K562 (cell line): ENCODE measurements at regions not wholly inside any gene's neighbourhood (a gene's known extent, or its start where the extent isn't known, plus 50 kb on each side); places are given as distances from the start of the nearest gene placed in this dataset.

ENCODE experiments used
- ATAC-seq: fragments of 200-7000 bp; cut with Tn5 transposase; 3 replicates; pipeline ENCODE4 v1.9.1; 2020; ENCODE audit warnings: moderate library complexity
- BruUV-seq: library from RNA; stranded (reverse); fragments of 400-500 nt; replicated peaks from 2 replicates; lab custom pipeline; 2021; lab: Mats Ljungman, UMichigan
- CTCF ChIA-PET: fragments of 300-600 bp; formaldehyde crosslinking; extraction: SDS; loops from one replicate; lab custom pipeline; 2021; ENCODE audit warnings: low intra/inter-chr PET ratio; lab: Yijun Ruan, JAX
- POLR2A ChIA-PET: fragments of 300-600, 350-650 bp; sonication (Branson Sonifier 250); formaldehyde crosslinking; extraction: SDS; loops from one replicate; lab custom pipeline; 2021; ENCODE audit warnings: antibody characterized with exemption, inconsistent platforms; lab: Yijun Ruan, JAX
- DNase-seq, 4 experiments: peaks; one replicate each; pipeline versions ENCODE4 v3.0.0 to v3.0.0-alpha.2; 2011 to 2018; ENCODE audit warnings: low spot score in 3 of 4, mixed read lengths in 3 of 4; ENCODE audit errors: extremely low read depth in 1 of 4
- FAIRE-seq: peaks from 2 replicates; lab custom pipeline; 2011; peaks lifted over from hg19 to GRCh38; lab: Jason Lieb, UNC
- H2AFZ ChIP-seq: 2 replicates; pipeline ENCODE4 v1.6.0; 2011; ENCODE audit warnings: low read depth, low read length, control low read depth, inconsistent platforms
- H3K27ac ChIP-seq: fragments of 200-600 bp; 3 replicates; pipeline ENCODE4 v1.8.0; 2011; ENCODE audit warnings: low read depth, mild to moderate bottlenecking, control low read depth, inconsistent platforms, low read length, moderate library complexity, mixed read lengths; ENCODE audit errors: extremely low read depth
- H3K27me3 ChIP-seq, 2 experiments: fragments of 300-600 bp in 1 of 2; 2 replicates in 1 of 2; 3 replicates in 1 of 2; pipeline versions ENCODE4 v1.6.0 to v1.8.0; 2011; ENCODE audit warnings: inconsistent platforms in 2 of 2, low read length in 2 of 2, mild to moderate bottlenecking in 1 of 2, mixed read lengths in 1 of 2, moderate library complexity in 1 of 2; ENCODE audit not compliant: control insufficient read depth in 2 of 2, insufficient read depth in 2 of 2
- H3K36me3 ChIP-seq: fragments of 300-600 bp; 3 replicates; pipeline ENCODE4 v1.8.0; 2011; ENCODE audit warnings: mild to moderate bottlenecking, low read length, inconsistent platforms; ENCODE audit not compliant: control insufficient read depth, insufficient read depth
- H3K4me1 ChIP-seq, 2 experiments: fragments of 200-600 bp in 1 of 2; replicated peaks in 1 of 2; 2 replicates in 1 of 2; 3 replicates in 1 of 2; pipeline versions ENCODE4 v1.5.1 to v1.8.0; 2011; ENCODE audit warnings: inconsistent platforms in 2 of 2, low read length in 2 of 2, mild to moderate bottlenecking in 1 of 2, mixed read lengths in 1 of 2, moderate library complexity in 1 of 2; ENCODE audit not compliant: control insufficient read depth in 2 of 2, insufficient read depth in 2 of 2
- H3K4me2 ChIP-seq: 2 replicates; pipeline ENCODE4 v1.6.1; 2011; ENCODE audit warnings: low read length, control low read depth, inconsistent platforms, mixed read lengths; ENCODE audit not compliant: insufficient read depth
- H3K4me3 ChIP-seq: fragments of 200-600 bp; sonication (generic), shearing (Covaris generic); 2 replicates; pipeline ENCODE4 v1.5.1; 2016; ENCODE audit warnings: control low read depth, inconsistent platforms
- H3K79me2 ChIP-seq: fragments of 200-600 bp; 3 replicates; pipeline ENCODE4 v1.8.0; 2011; ENCODE audit warnings: low read length, inconsistent platforms; ENCODE audit not compliant: control insufficient read depth, insufficient read depth
- H3K9ac ChIP-seq, 2 experiments: 2 replicates each; pipeline versions ENCODE4 v1.6.0 to v1.6.1; 2011; ENCODE audit warnings: low read depth in 2 of 2, low read length in 2 of 2, control low read depth in 1 of 2, inconsistent platforms in 1 of 2, mild to moderate bottlenecking in 1 of 2, mixed read lengths in 1 of 2; ENCODE audit not compliant: insufficient read depth in 1 of 2
- H3K9me1 ChIP-seq: one replicate; pipeline ENCODE4 v1.6.0; 2011; ENCODE audit warnings: inconsistent platforms, mild to moderate bottlenecking, low read length, moderate library complexity; ENCODE audit not compliant: control insufficient read depth, insufficient read depth
- H3K9me3 ChIP-seq: replicated peaks from 2 replicates; pipeline ENCODE4 v1.5.1; 2011; ENCODE audit warnings: low read depth, low read length, inconsistent platforms; ENCODE audit not compliant: control insufficient read depth, insufficient read depth
- H4K20me1 ChIP-seq: replicated peaks from 2 replicates; pipeline ENCODE4 v1.6.1; 2011; ENCODE audit warnings: low read length, inconsistent platforms, mixed read lengths; ENCODE audit not compliant: control insufficient read depth, insufficient read depth
- BRF1 ChIP-seq: IDR thresholded peaks from 3 replicates; pipeline ENCODE4 v1.6.1; 2011; ENCODE audit warnings: borderline replicate concordance, mild to moderate bottlenecking; ENCODE audit not compliant: insufficient read length; ENCODE audit errors: extremely low read depth
- GATAD2B ChIP-seq: fragments of 450-650 bp; IDR thresholded peaks from 2 replicates; pipeline ENCODE4 v1.6.1; 2017; ENCODE audit warnings: mild to moderate bottlenecking, borderline replicate concordance
- KDM4B ChIP-seq, 2 experiments: fragments of 450-650 bp in 1 of 2; sonication (generic) in 1 of 2; IDR thresholded peaks; 2 replicates each; pipeline ENCODE4 v1.6.1; 2016 to 2017; ENCODE audit warnings: borderline replicate concordance in 2 of 2, antibody characterized with exemption in 1 of 2, low read depth in 1 of 2, mild to moderate bottlenecking in 1 of 2
- NFE2L1 ChIP-seq: fragments of 450-650 bp; IDR thresholded peaks from 2 replicates; pipeline ENCODE4 v1.6.1; 2016; ENCODE audit warnings: missing genetic modification characterization, low read depth, mild to moderate bottlenecking, missing compliant biosample characterization, moderate library complexity, borderline replicate concordance
- NR2C1 ChIP-seq, 2 experiments: fragments of 450-650 bp; IDR thresholded peaks; 2 replicates each; pipeline ENCODE4 v1.6.1; 2017; ENCODE audit warnings: mild to moderate bottlenecking in 2 of 2, antibody characterized with exemption in 1 of 2, inconsistent platforms in 1 of 2, missing compliant biosample characterization in 1 of 2, missing genetic modification characterization in 1 of 2
- SP2 ChIP-seq: IDR thresholded peaks from 2 replicates; pipeline ENCODE4 v1.6.1; 2011; ENCODE audit warnings: mild to moderate bottlenecking, low read depth, low read length, moderate library complexity; ENCODE audit not compliant: poor library complexity, severe bottlenecking; ENCODE audit errors: extremely low read depth
- SRSF3 ChIP-seq: fragments of 200-400 bp; formaldehyde crosslinking; IDR thresholded peaks from 2 replicates; pipeline ENCODE4 v1.6.1; 2016; ENCODE audit warnings: mild to moderate bottlenecking, low read length, moderate library complexity; ENCODE audit not compliant: insufficient read depth
- ZNF3 ChIP-seq: fragments of 250-450 bp; sonication (Bioruptor Pico); IDR thresholded peaks from 2 replicates; pipeline ENCODE4 v1.5.0; 2021; ENCODE audit warnings: mild to moderate bottlenecking, moderate library complexity
- ZSCAN32 ChIP-seq: fragments of 450-650 bp; formaldehyde crosslinking; IDR thresholded peaks from 2 replicates; pipeline ENCODE4 v1.4.0; 2020; ENCODE audit warnings: mild to moderate bottlenecking, moderate library complexity
- WGBS: fragments of 100-300 bp; shearing (Covaris generic); methylation state at CpG from one replicate; pipeline ENCODE4 v1.1.6; 2016; ENCODE audit warnings: low coverage, mixed read lengths; ENCODE audit not compliant: insufficient coverage; ENCODE audit errors: missing lambda C conversion rate; 5-methylcytosine and 5-hydroxymethylcytosine counted together
- in situ Hi-C: fragments of 300-500 bp; cut with MboI; formaldehyde crosslinking; loops from 4 replicates; pipeline ENCODE4 v1.15.0; 2018; ENCODE audit warnings: inconsistent platforms, mixed read lengths
- intact Hi-C: fragments of 100-400 bp; cut with micrococcal nuclease; formaldehyde crosslinking; loops from 2 replicates; pipeline ENCODE4 v1.14.2; 2022
- TF ChIP-seq, protein P1 (sequence below): sonication (generic); formaldehyde crosslinking; IDR thresholded peaks from 2 replicates; pipeline ENCODE4 v1.8.1; 2022; ENCODE audit warnings: missing genetic modification reagents
- TF ChIP-seq, protein P2 (sequence below), 3 experiments: fragments of 200-800 bp in 1 of 3; sonication (Bioruptor generic) in 1 of 3; sonication (generic) in 1 of 3; formaldehyde crosslinking in 1 of 3; IDR thresholded peaks; 2 replicates each; pipeline versions ENCODE4 v1.6.1 to v1.8.0; 2016 to 2022; ENCODE audit warnings: mild to moderate bottlenecking in 2 of 3, missing compliant biosample characterization in 2 of 3, missing genetic modification characterization in 2 of 3, missing genetic modification reagents in 1 of 3

DNA sequence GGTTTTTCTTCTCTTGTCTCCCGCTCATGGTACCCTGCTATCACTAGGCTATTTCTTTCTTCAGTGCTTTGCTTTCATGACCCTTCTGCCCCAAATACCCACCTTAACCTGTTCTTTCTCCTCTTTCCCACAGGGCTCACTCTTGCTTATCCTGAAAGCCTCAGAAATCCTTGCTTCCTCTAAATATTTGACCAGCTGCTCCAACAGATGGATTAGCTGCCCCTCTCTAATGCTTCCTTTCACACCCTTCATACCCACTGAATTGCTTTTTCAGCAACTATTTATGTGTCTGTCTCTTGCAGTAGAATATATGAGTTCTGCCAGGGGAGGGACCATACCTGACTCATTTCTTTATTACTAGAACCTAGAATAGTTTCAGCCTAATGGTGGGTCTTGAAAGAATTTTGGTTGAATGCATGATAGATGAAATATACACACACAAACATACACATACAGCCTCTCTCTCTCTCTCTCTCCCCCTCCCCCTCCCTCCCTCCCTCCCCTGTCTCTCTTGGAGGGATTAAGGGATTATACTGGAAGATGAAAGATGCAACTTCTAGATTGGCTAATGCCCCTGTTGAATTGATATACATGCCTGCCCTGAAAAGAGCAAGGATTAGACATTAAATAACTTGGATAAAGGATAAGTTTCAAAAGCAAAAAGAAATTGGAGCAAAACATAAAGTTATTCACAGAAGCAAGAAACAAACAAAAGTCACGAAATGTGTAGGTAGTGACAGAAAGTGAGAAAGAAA lies 95.0 kb upstream of the GADL1 start:
- H3K36me3 ChIP-seq: no peaks in the 10 kb centered on the region
- FAIRE-seq (no peak), ATAC-seq (no peak), DNase-seq (no peak)
- H3K27ac ChIP-seq: no peak overlapping the region
- in situ Hi-C loops (no loop called here), intact Hi-C loops (no loop called here)
- ChIA-PET CTCF (no interaction called here), POLR2A (no interaction called here)
- H3K4me1 ChIP-seq: no peaks in the 10 kb centered on the region
- no peak overlapping the region for H3K4me3 ChIP-seq
- H3K9ac ChIP-seq: no peak overlapping the region
- TF ChIP-seq KDM4B (IDR thresholded peaks at IDR 0.05; ENCODE audit: borderline replicate concordance in 2 of 2, low read depth in 1 of 2): no peak
- TF ChIP-seq SRSF3: no peak
- TF ChIP-seq ZSCAN32 (CRISPR knock-in tag): no peak
- TF ChIP-seq GATAD2B: no peak
- H3K9me1 ChIP-seq: no peaks in the 10 kb centered on the region
- no peaks in the 10 kb centered on the region for H3K9me3 ChIP-seq
- H3K27me3 ChIP-seq: no peaks in the 10 kb centered on the region
- H3K79me2 ChIP-seq: no peaks in the 10 kb centered on the region
- no peak overlapping the region for H2AFZ ChIP-seq
- BruUV-seq: no TSS peak
- H4K20me1 ChIP-seq: no peaks in the 10 kb centered on the region
- WGBS: 0% methylated on average over 2 of the region's 2 CpGs
- no peak overlapping the region for H3K4me2 ChIP-seq

DNA sequence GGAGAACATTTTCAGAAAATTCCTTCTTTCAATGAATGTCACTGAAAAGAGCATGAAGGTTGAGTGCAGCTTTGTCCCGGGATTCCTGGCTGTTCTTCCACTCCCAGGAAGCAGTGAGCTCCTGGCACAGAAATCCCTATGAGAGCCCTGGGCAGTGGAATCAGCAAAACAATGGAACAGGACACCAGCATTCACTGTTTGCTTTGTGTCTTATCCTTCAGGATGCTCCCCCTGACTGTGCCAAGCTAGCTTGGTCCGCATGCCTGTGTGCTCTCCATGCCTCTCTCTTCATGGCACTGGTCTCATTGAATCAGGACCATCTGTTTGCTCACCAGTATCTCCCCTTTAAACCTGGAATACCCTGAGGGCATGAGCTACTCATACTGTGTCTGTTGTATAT lies 102.0 kb upstream of the GADL1 start:
- no peak overlapping the region for H3K9ac ChIP-seq
- no peak overlapping the region for H3K4me3 ChIP-seq
- CTCF ChIA-PET: no interaction called here
- intact Hi-C loops (no loop called here), in situ Hi-C loops (no loop called here)
- FAIRE-seq (no peak), DNase-seq (no peak), ATAC-seq (no peak)
- H3K27me3 ChIP-seq: no peaks in the 10 kb centered on the region
- BruUV-seq: no TSS peak
- 0% methylated on average over 2 of the region's 2 CpGs for WGBS
- no peaks in the 10 kb centered on the region for H4K20me1 ChIP-seq
- H3K9me3 ChIP-seq: no peaks in the 10 kb centered on the region
- POLR2A ChIA-PET: no interaction called here
- H3K9me1 ChIP-seq: no peaks in the 10 kb centered on the region
- no peak overlapping the region for H3K4me2 ChIP-seq
- H3K4me1 ChIP-seq: no peaks in the 10 kb centered on the region
- TF ChIP-seq NFE2L1 (no peak), NR2C1 (IDR thresholded peaks at IDR 0.05) (no peak), NR2C1 (tag; IDR thresholded peaks at IDR 0.05) (no peak), BRF1 (no peak), SP2 (no peak), ZNF3 (CRISPR knock-in tag) (no peak)
- TF ChIP-seq, protein P1, sequence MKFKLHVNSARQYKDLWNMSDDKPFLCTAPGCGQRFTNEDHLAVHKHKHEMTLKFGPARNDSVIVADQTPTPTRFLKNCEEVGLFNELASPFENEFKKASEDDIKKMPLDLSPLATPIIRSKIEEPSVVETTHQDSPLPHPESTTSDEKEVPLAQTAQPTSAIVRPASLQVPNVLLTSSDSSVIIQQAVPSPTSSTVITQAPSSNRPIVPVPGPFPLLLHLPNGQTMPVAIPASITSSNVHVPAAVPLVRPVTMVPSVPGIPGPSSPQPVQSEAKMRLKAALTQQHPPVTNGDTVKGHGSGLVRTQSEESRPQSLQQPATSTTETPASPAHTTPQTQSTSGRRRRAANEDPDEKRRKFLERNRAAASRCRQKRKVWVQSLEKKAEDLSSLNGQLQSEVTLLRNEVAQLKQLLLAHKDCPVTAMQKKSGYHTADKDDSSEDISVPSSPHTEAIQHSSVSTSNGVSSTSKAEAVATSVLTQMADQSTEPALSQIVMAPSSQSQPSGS (CRISPR knock-in tag): no peak
- TF ChIP-seq, protein P2, sequence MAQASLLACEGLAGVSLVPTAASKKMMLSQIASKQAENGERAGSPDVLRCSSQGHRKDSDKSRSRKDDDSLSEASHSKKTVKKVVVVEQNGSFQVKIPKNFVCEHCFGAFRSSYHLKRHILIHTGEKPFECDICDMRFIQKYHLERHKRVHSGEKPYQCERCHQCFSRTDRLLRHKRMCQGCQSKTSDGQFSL (CRISPR knock-in tag; IDR thresholded peaks at IDR 0.05): no peak
- TF ChIP-seq, protein P2 (tag; IDR thresholded peaks at IDR 0.05): no peak
- TF ChIP-seq, all 486 proteins: peak for 0
- no peak overlapping the region for H3K27ac ChIP-seq
- H3K36me3 ChIP-seq: no peaks in the 10 kb centered on the region
- no peak overlapping the region for H2AFZ ChIP-seq
- H3K79me2 ChIP-seq: no peaks in the 10 kb centered on the region
